Left ventricle myocardium inferior (tissue), 1 donor: ENCODE measurements at regions not wholly inside any gene's neighbourhood (a gene's known extent, or its start where the extent isn't known, plus 50 kb on each side); places are given as distances from the start of the nearest gene placed in this dataset.

Source experiments
- DNase-seq: peaks from one replicate; pipeline ENCODE4 v3.0.0-alpha.2; 2020
- H3K27ac ChIP-seq: fragments of 200-600 bp; replicated peaks from 2 replicates; pipeline ENCODE4 v1.8.0; 2021
- H3K27me3 ChIP-seq: fragments of 200-600 bp; 2 replicates; pipeline ENCODE4 v1.8.0; 2021; ENCODE audit warnings: low read depth
- H3K36me3 ChIP-seq: fragments of 200-600 bp; 2 replicates; pipeline ENCODE4 v1.8.0; 2021
- H3K4me1 ChIP-seq: fragments of 200-600 bp; 2 replicates; pipeline ENCODE4 v1.8.0; 2021
- H3K4me3 ChIP-seq: fragments of 200-600 bp; 2 replicates; pipeline ENCODE4 v1.8.0; 2021; ENCODE audit warnings: mild to moderate bottlenecking, moderate library complexity
- H3K9me3 ChIP-seq: fragments of 200-600 bp; replicated peaks from 2 replicates; pipeline ENCODE4 v1.8.0; 2021
- CTCF ChIP-seq: fragments of 200-600 bp; IDR thresholded peaks from 2 replicates; pipeline ENCODE4 v1.8.0; 2021; ENCODE audit warnings: antibody characterized with exemption, mild to moderate bottlenecking, borderline replicate concordance
- intact Hi-C: fragments of 100-400 bp; cut with micrococcal nuclease; formaldehyde crosslinking; loops from one replicate; pipeline ENCODE4 v1.11.0; 2022
- donor health status: DM: no; HTN: yes; CAD: no; lungs with severe emphysema.

GRCh38 chr12:125531574-125531973 is 466.3 kb downstream of the AACS start:
- TF ChIP-seq CTCF = no peak
- H3K36me3 ChIP-seq = no peaks in the 10 kb centered on the region
- no peak for DNase-seq
- H3K4me1 ChIP-seq = peaks cover 5% of the 10 kb centered on the region
- H3K9me3 ChIP-seq = no peaks in the 10 kb centered on the region
- intact Hi-C loops = no loop called here
- H3K27me3 ChIP-seq = peaks cover 68% of the 10 kb centered on the region
- no peak overlapping the region for H3K4me3 ChIP-seq
- H3K27ac ChIP-seq = no peak overlapping the region

- no peak overlapping the region for H3K27ac ChIP-seq
- H3K9me3 ChIP-seq = no peaks in the 10 kb centered on the region
- peak overlapping the region; percentile 24 for H3K4me3 ChIP-seq
- no peaks in the 10 kb centered on the region for H3K36me3 ChIP-seq
- intact Hi-C loops = no loop called here
- TF ChIP-seq CTCF = peak; percentile 81
- peak; percentile 17 for DNase-seq
- H3K27me3 ChIP-seq = peaks cover 68% of the 10 kb centered on the region
- H3K4me1 ChIP-seq = peaks cover 5% of the 10 kb centered on the region
Observed at GRCh38 chr12:125533434-125534029, 468.3 kb downstream of the AACS start.

GRCh38 chr12:125538401-125539199 is 473.4 kb downstream of the AACS start:
- H3K9me3 ChIP-seq = no peaks in the 10 kb centered on the region
- peaks cover 23% of the 10 kb centered on the region for H3K27me3 ChIP-seq
- H3K4me1 ChIP-seq = peaks cover 1% of the 10 kb centered on the region
- H3K4me3 ChIP-seq = no peak overlapping the region
- no peak for DNase-seq
- no peak overlapping the region for H3K27ac ChIP-seq
- TF ChIP-seq CTCF = no peak
- intact Hi-C loops = no loop called here
- H3K36me3 ChIP-seq = no peaks in the 10 kb centered on the region

GRCh38 chr12:125540580-125541204 is 475.5 kb downstream of the AACS start:
- H3K4me3 ChIP-seq = no peak overlapping the region
- H3K27me3 ChIP-seq = peaks cover 11% of the 10 kb centered on the region
- no peak for DNase-seq
- no peak overlapping the region for H3K27ac ChIP-seq
- no peaks in the 10 kb centered on the region for H3K4me1 ChIP-seq
- TF ChIP-seq CTCF = no peak
- intact Hi-C loops = no loop called here
- no peaks in the 10 kb centered on the region for H3K9me3 ChIP-seq
- H3K36me3 ChIP-seq = no peaks in the 10 kb centered on the region

DNA sequence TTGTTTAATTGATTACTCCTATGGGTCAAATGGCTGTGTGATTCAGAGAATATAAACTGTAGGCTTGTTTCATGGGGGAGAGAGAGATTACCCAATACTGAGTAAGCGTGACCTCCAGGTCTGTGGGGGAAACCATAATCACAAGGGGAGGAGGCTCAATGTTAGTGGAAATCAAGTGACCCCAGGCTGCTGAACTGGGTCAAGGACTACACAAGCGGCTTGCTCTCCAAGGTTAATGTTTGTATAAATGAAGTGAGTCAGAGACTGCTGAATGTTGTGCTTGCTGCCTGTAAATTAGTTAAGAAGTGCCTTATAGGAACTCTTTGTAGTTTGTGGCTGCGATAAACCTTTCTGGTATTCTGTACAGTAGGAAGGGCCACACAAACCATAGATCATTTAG is 479.7 kb downstream of the AACS start:
- H3K4me3 ChIP-seq = no peak overlapping the region
- no peak overlapping the region for H3K27ac ChIP-seq
- TF ChIP-seq CTCF = no peak
- no peak for DNase-seq
- no peaks in the 10 kb centered on the region for H3K9me3 ChIP-seq
- no peaks in the 10 kb centered on the region for H3K36me3 ChIP-seq
- peaks cover 16% of the 10 kb centered on the region for H3K27me3 ChIP-seq
- no peaks in the 10 kb centered on the region for H3K4me1 ChIP-seq
- intact Hi-C loops = no loop called here
